ENCODE measurements at regions not wholly inside any gene's neighbourhood (a gene's known extent, or its start where the extent isn't known, plus 50 kb on each side); places are given as distances from the start of the nearest gene placed in this dataset.

DNA sequence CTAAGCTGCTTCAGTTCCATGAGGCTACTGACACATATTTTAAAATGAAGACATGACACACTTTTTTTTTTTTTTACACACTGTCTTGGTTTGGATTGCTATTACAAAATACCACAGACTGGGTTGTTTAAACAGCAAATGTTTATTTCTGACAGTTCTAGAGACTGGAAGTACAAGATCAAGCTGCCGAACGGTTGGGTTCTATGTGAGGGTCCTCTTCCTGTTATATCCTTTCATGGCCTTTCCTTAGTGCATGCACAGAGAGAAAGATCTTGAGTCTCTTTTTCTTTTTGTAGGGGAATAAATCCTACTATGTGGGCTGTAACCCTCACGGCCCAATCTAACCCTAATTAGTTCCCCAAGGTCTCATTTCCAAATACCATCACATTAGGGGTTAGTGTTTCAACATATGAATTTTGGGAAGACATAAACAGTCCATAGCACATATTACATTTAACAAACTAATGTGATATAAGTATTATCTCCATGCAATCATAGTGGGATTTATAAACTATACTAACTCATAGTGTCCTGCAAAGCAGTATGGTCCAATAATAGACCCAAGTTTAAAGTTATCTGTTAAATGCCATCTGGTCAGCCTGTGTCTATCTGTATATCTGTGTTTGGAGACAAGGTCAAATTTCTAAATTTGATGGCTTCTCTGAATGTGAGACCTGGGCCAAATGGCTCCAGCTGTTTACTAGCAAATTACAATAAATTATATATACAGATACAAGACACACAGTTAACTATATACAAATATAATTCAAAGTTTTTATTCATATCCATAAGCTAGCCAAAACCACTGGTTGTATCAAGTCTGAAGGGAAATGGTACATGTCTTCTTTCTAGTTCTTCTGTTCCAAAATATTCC lies 90.3 kb upstream of the NREP start:
- H2AFZ ChIP-seq (ENCODE audit: low read length), result no peak overlapping the region
- TF ChIP-seq EZH2 (optimal IDR thresholded peaks at IDR 0.05; ENCODE audit: low read depth, low read length), result no peak
- H3F3A ChIP-seq (ENCODE audit: insufficient read depth, low read length), result no peaks in the 10 kb centered on the region
- H3K27me3 ChIP-seq (replicated peaks; ENCODE audit: insufficient read depth, low read length), result no peaks in the 10 kb centered on the region
- no peaks in the 10 kb centered on the region for H3K36me3 ChIP-seq (replicated peaks; ENCODE audit: insufficient read depth, low read length)
- no peak overlapping the region for H3K27ac ChIP-seq (ENCODE audit: low read length)
- H3K9me3 ChIP-seq (replicated peaks; ENCODE audit: insufficient read depth, low read length), result no peaks in the 10 kb centered on the region
- no peak for DNase-seq
- no peaks in the 10 kb centered on the region for H3K9me2 ChIP-seq (replicated peaks; ENCODE audit: insufficient read depth, low read length)
- H4K20me1 ChIP-seq (ENCODE audit: insufficient read depth, low read length), result no peaks in the 10 kb centered on the region
- H3K4me2 ChIP-seq (ENCODE audit: low read depth, low read length), result no peak overlapping the region
- H3K79me2 ChIP-seq (ENCODE audit: low read length), result no peaks in the 10 kb centered on the region
- H3K4me1 ChIP-seq (ENCODE audit: low read length), result no peaks in the 10 kb centered on the region
- H3K9ac ChIP-seq (ENCODE audit: low read length), result no peak overlapping the region
- no peak overlapping the region for H3K4me3 ChIP-seq (ENCODE audit: low read length)

GRCh38 chr5:111840036-111840674 lies 83.2 kb upstream of the NREP start:
- no peak overlapping the region for H3K27ac ChIP-seq (ENCODE audit: low read length)
- no peak for TF ChIP-seq EZH2phosphoT487 (IDR thresholded peaks at IDR 0.05; ENCODE audit: low read length)
- no peak for TF ChIP-seq EZH2 (optimal IDR thresholded peaks at IDR 0.05; ENCODE audit: low read depth, low read length)
- TF ChIP-seq CTCF (IDR thresholded peaks at IDR 0.05; ENCODE audit: low read length), result no peak
- H3K4me3 ChIP-seq (ENCODE audit: low read length), result no peak overlapping the region
- H3K9me3 ChIP-seq (replicated peaks; ENCODE audit: insufficient read depth, low read length), result no peaks in the 10 kb centered on the region
- H3F3A ChIP-seq (ENCODE audit: insufficient read depth, low read length), result no peaks in the 10 kb centered on the region
- no peaks in the 10 kb centered on the region for H3K4me1 ChIP-seq (ENCODE audit: low read length)
- no peak overlapping the region for H2AFZ ChIP-seq (ENCODE audit: low read length)
- H3K9me2 ChIP-seq (replicated peaks; ENCODE audit: insufficient read depth, low read length), result no peaks in the 10 kb centered on the region
- H3K27me3 ChIP-seq (replicated peaks; ENCODE audit: insufficient read depth, low read length), result no peaks in the 10 kb centered on the region
- H3K9ac ChIP-seq (ENCODE audit: low read length), result no peak overlapping the region
- H3K36me3 ChIP-seq (replicated peaks; ENCODE audit: insufficient read depth, low read length), result no peaks in the 10 kb centered on the region
- no peaks in the 10 kb centered on the region for H4K20me1 ChIP-seq (ENCODE audit: insufficient read depth, low read length)
- H3K4me2 ChIP-seq (ENCODE audit: low read depth, low read length), result no peak overlapping the region
- DNase-seq, result no peak
- H3K79me2 ChIP-seq (ENCODE audit: low read length), result no peaks in the 10 kb centered on the region

GRCh38 chr5:111839438-111839837 lies 82.4 kb upstream of the NREP start:
- TF ChIP-seq CTCF (IDR thresholded peaks at IDR 0.05; ENCODE audit: low read length) (no peak), EZH2 (optimal IDR thresholded peaks at IDR 0.05; ENCODE audit: low read depth, low read length) (no peak), EZH2phosphoT487 (IDR thresholded peaks at IDR 0.05; ENCODE audit: low read length) (no peak)
- H3K27me3 ChIP-seq (replicated peaks; ENCODE audit: insufficient read depth, low read length), result no peaks in the 10 kb centered on the region
- no peaks in the 10 kb centered on the region for H3K36me3 ChIP-seq (replicated peaks; ENCODE audit: insufficient read depth, low read length)
- H3K9ac ChIP-seq (ENCODE audit: low read length), result no peak overlapping the region
- H3K9me3 ChIP-seq (replicated peaks; ENCODE audit: insufficient read depth, low read length), result no peaks in the 10 kb centered on the region
- H3F3A ChIP-seq (ENCODE audit: insufficient read depth, low read length), result no peaks in the 10 kb centered on the region
- H3K9me2 ChIP-seq (replicated peaks; ENCODE audit: insufficient read depth, low read length), result no peaks in the 10 kb centered on the region
- H3K4me1 ChIP-seq (ENCODE audit: low read length), result no peaks in the 10 kb centered on the region
- no peak for DNase-seq
- H3K79me2 ChIP-seq (ENCODE audit: low read length), result no peaks in the 10 kb centered on the region
- H2AFZ ChIP-seq (ENCODE audit: low read length), result no peak overlapping the region
- H3K27ac ChIP-seq (ENCODE audit: low read length), result no peak overlapping the region
- H3K4me2 ChIP-seq (ENCODE audit: low read depth, low read length), result no peak overlapping the region
- no peak overlapping the region for H3K4me3 ChIP-seq (ENCODE audit: low read length)
- no peaks in the 10 kb centered on the region for H4K20me1 ChIP-seq (ENCODE audit: insufficient read depth, low read length)

DNA sequence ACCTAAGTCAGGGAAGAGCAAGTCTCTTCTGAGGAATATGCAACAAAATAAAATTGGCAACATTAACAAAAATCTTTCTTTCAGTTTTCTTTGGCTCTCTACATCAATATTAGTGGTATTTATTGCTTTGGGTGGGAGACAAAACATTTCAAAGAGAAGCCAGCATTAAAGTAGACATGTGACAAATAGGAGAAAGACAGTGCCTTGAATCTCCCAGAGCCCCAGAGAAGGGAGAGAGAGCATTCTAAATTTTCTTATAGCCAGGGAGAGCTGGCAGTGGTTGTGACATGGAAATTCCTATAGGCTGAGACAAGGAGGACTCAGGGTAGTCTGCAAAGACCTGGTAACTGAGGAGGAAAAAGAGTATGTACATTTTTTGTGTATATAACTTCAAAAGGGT lies 79.4 kb upstream of the NREP start:
- no peaks in the 10 kb centered on the region for H3K4me1 ChIP-seq (ENCODE audit: low read length)
- H3K4me2 ChIP-seq (ENCODE audit: low read depth, low read length), result no peak overlapping the region
- H3K9ac ChIP-seq (ENCODE audit: low read length), result no peak overlapping the region
- no peaks in the 10 kb centered on the region for H3K9me3 ChIP-seq (replicated peaks; ENCODE audit: insufficient read depth, low read length)
- H3K27ac ChIP-seq (ENCODE audit: low read length), result no peak overlapping the region
- H3K27me3 ChIP-seq (replicated peaks; ENCODE audit: insufficient read depth, low read length), result no peaks in the 10 kb centered on the region
- no peaks in the 10 kb centered on the region for H3K79me2 ChIP-seq (ENCODE audit: low read length)
- DNase-seq, result no peak
- TF ChIP-seq EZH2phosphoT487 (IDR thresholded peaks at IDR 0.05; ENCODE audit: low read length) (no peak), CTCF (IDR thresholded peaks at IDR 0.05; ENCODE audit: low read length) (no peak), EZH2 (optimal IDR thresholded peaks at IDR 0.05; ENCODE audit: low read depth, low read length) (no peak)
- no peaks in the 10 kb centered on the region for H3K36me3 ChIP-seq (replicated peaks; ENCODE audit: insufficient read depth, low read length)
- H3F3A ChIP-seq (ENCODE audit: insufficient read depth, low read length), result no peaks in the 10 kb centered on the region
- no peak overlapping the region for H3K4me3 ChIP-seq (ENCODE audit: low read length)
- H2AFZ ChIP-seq (ENCODE audit: low read length), result no peak overlapping the region
- no peaks in the 10 kb centered on the region for H3K9me2 ChIP-seq (replicated peaks; ENCODE audit: insufficient read depth, low read length)
- no peaks in the 10 kb centered on the region for H4K20me1 ChIP-seq (ENCODE audit: insufficient read depth, low read length)

Measured in MM.1S (cell line).